ENCODE measurements at regions not wholly inside any gene's neighbourhood (a gene's known extent, or its start where the extent isn't known, plus 50 kb on each side); places are given as distances from the start of the nearest gene placed in this dataset.

- DNase-seq (ENCODE audit: insufficient read length, low spot score) (no peak), FAIRE-seq (no peak)
Measured at GRCh38 chr13:72141855-72142519, 275.0 kb upstream of the DACH1 start.

GRCh38 chr13:72139192-72139591 is 272.2 kb upstream of the DACH1 start:
- DNase-seq (ENCODE audit: insufficient read length, low spot score) = no peak
- no peak for FAIRE-seq

GRCh38 chr13:72132075-72132474 is 265.1 kb upstream of the DACH1 start:
- DNase-seq (ENCODE audit: insufficient read length, low spot score) (no peak), FAIRE-seq (no peak)

- no peak for FAIRE-seq
Measured at GRCh38 chr13:72129117-72129516, 262.1 kb upstream of the DACH1 start.

GRCh38 chr13:72127031-72127430 is 260.0 kb upstream of the DACH1 start:
- DNase-seq (ENCODE audit: insufficient read length, low spot score) = no peak
- FAIRE-seq = no peak

More at GRCh38 chr13:72129117-72129516, 262.1 kb upstream of the DACH1 start:
- DNase-seq (ENCODE audit: insufficient read length, low spot score) = no peak

- FAIRE-seq (no peak), DNase-seq (ENCODE audit: insufficient read length, low spot score) (no peak)
Measured at GRCh38 chr13:72126424-72126823, 259.4 kb upstream of the DACH1 start.

GRCh38 chr13:72125561-72125960 is 258.6 kb upstream of the DACH1 start:
- peak; percentile 2 for DNase-seq (ENCODE audit: insufficient read length, low spot score)
- no peak for FAIRE-seq

- FAIRE-seq = no peak
- DNase-seq (ENCODE audit: insufficient read length, low spot score) = no peak
Measured at GRCh38 chr13:72122661-72123255, 255.8 kb upstream of the DACH1 start.

GRCh38 chr13:72121466-72121865 is 254.5 kb upstream of the DACH1 start:
- FAIRE-seq = no peak
- no peak for DNase-seq (ENCODE audit: insufficient read length, low spot score)

GRCh38 chr13:72120632-72121031 is 253.6 kb upstream of the DACH1 start:
- DNase-seq (ENCODE audit: insufficient read length, low spot score) (no peak), FAIRE-seq (no peak)

- DNase-seq (ENCODE audit: insufficient read length, low spot score) = no peak
- FAIRE-seq = no peak
Measured at GRCh38 chr13:72113931-72114330, 246.9 kb upstream of the DACH1 start.

- no peak for FAIRE-seq
- DNase-seq (ENCODE audit: insufficient read length, low spot score) = no peak
Measured at GRCh38 chr13:72113076-72113475, 246.1 kb upstream of the DACH1 start.

- DNase-seq (ENCODE audit: insufficient read length, low spot score) (no peak), FAIRE-seq (no peak)
Measured at GRCh38 chr13:72112216-72112615, 245.2 kb upstream of the DACH1 start.

GRCh38 chr13:72109863-72110262 is 242.9 kb upstream of the DACH1 start:
- FAIRE-seq = no peak
- DNase-seq (ENCODE audit: insufficient read length, low spot score) = peak; percentile 0

GRCh38 chr13:72104656-72105180 is 237.7 kb upstream of the DACH1 start:
- DNase-seq (ENCODE audit: insufficient read length, low spot score) (no peak), FAIRE-seq (no peak)

GRCh38 chr13:72101768-72102400 is 234.9 kb upstream of the DACH1 start:
- FAIRE-seq = no peak
- DNase-seq (ENCODE audit: insufficient read length, low spot score) = no peak

- FAIRE-seq (no peak), DNase-seq (ENCODE audit: insufficient read length, low spot score) (no peak)
Measured at GRCh38 chr13:72100339-72100738, 233.3 kb upstream of the DACH1 start.

- FAIRE-seq (no peak), DNase-seq (ENCODE audit: insufficient read length, low spot score) (no peak)
Measured at GRCh38 chr13:72097568-72097967, 230.6 kb upstream of the DACH1 start.

GRCh38 chr13:72093262-72093661 is 226.3 kb upstream of the DACH1 start:
- no peak for FAIRE-seq
- DNase-seq (ENCODE audit: insufficient read length, low spot score) = no peak

- DNase-seq (ENCODE audit: insufficient read length, low spot score) = no peak
- no peak for FAIRE-seq
Measured at GRCh38 chr13:72074663-72075062, 207.7 kb upstream of the DACH1 start.

- no peak for FAIRE-seq
Measured at GRCh38 chr13:72072261-72072660, 205.3 kb upstream of the DACH1 start.

GRCh38 chr13:72071713-72072112 is 204.7 kb upstream of the DACH1 start:
- no peak for FAIRE-seq
- no peak for DNase-seq (ENCODE audit: insufficient read length, low spot score)

More at GRCh38 chr13:72072261-72072660, 205.3 kb upstream of the DACH1 start:
- no peak for DNase-seq (ENCODE audit: insufficient read length, low spot score)

Measured in HTR-8/SVneo (cell line).